ENCODE measurements at regions not wholly inside any gene's neighbourhood (a gene's known extent, or its start where the extent isn't known, plus 50 kb on each side); places are given as distances from the start of the nearest gene placed in this dataset.

- intact Hi-C loops (cut with micrococcal nuclease) = no loop called here
- ATAC-seq (no peak), DNase-seq (no peak)
These were observed 486.0 kb downstream of the BCAT1 start for GRCh38 chr12:24462946-24463345.

- intact Hi-C loops (cut with micrococcal nuclease) = no loop called here
- ATAC-seq = no peak
- no peak for DNase-seq
These were observed 488.4 kb downstream of the BCAT1 start for GRCh38 chr12:24460506-24460905.

- DNase-seq (no peak), ATAC-seq (no peak)
- intact Hi-C loops (cut with micrococcal nuclease) = no loop called here
These were observed 488.8 kb downstream of the BCAT1 start for GRCh38 chr12:24460099-24460498.

GRCh38 chr12:24455811-24456210 lies 493.1 kb downstream of the BCAT1 start:
- intact Hi-C loops (cut with micrococcal nuclease) = no loop called here
- ATAC-seq = no peak

GRCh38 chr12:24447678-24448077 lies 498.2 kb upstream of the SOX5 start:
- DNase-seq (no peak), ATAC-seq (no peak)
- intact Hi-C loops (cut with micrococcal nuclease) = no loop called here

More at GRCh38 chr12:24455811-24456210, 493.1 kb downstream of the BCAT1 start:
- no peak for DNase-seq

- intact Hi-C loops (cut with micrococcal nuclease) = no loop called here
- ATAC-seq (no peak), DNase-seq (no peak)
These were observed 496.8 kb upstream of the SOX5 start for GRCh38 chr12:24446287-24446686.

GRCh38 chr12:24444634-24445033 lies 495.2 kb upstream of the SOX5 start:
- no peak for ATAC-seq

GRCh38 chr12:24441458-24441857 lies 492.0 kb upstream of the SOX5 start:
- intact Hi-C loops (cut with micrococcal nuclease) = no loop called here
- ATAC-seq (no peak), DNase-seq (no peak)

More at GRCh38 chr12:24444634-24445033, 495.2 kb upstream of the SOX5 start:
- DNase-seq = no peak
- intact Hi-C loops (cut with micrococcal nuclease) = no loop called here

GRCh38 chr12:24436667-24437066 lies 487.2 kb upstream of the SOX5 start:
- no peak for ATAC-seq
- no peak for DNase-seq
- intact Hi-C loops (cut with micrococcal nuclease) = no loop called here

- intact Hi-C loops (cut with micrococcal nuclease) = no loop called here
- DNase-seq = no peak
- ATAC-seq = no peak
These were observed 482.4 kb upstream of the SOX5 start for GRCh38 chr12:24431872-24432271.

GRCh38 chr12:24427776-24428175 lies 478.3 kb upstream of the SOX5 start:
- no peak for ATAC-seq
- DNase-seq = no peak
- intact Hi-C loops (cut with micrococcal nuclease) = no loop called here

GRCh38 chr12:24425601-24425970 lies 476.1 kb upstream of the SOX5 start:
- ATAC-seq (no peak), DNase-seq (no peak)
- intact Hi-C loops (cut with micrococcal nuclease) = no loop called here

GRCh38 chr12:24424889-24425600 lies 475.6 kb upstream of the SOX5 start:
- DNase-seq (no peak), ATAC-seq (no peak)

GRCh38 chr12:24424376-24424775 lies 474.9 kb upstream of the SOX5 start:
- no peak for DNase-seq
- intact Hi-C loops (cut with micrococcal nuclease) = no loop called here
- ATAC-seq = no peak

More at GRCh38 chr12:24424889-24425600, 475.6 kb upstream of the SOX5 start:
- intact Hi-C loops (cut with micrococcal nuclease) = no loop called here

GRCh38 chr12:24423611-24424010 lies 474.1 kb upstream of the SOX5 start:
- no peak for ATAC-seq
- no peak for DNase-seq
- intact Hi-C loops (cut with micrococcal nuclease) = no loop called here

- intact Hi-C loops (cut with micrococcal nuclease) = no loop called here
- DNase-seq (no peak), ATAC-seq (no peak)
These were observed 472.3 kb upstream of the SOX5 start for GRCh38 chr12:24421759-24422158.

GRCh38 chr12:24418157-24418556 lies 468.7 kb upstream of the SOX5 start:
- no peak for ATAC-seq
- intact Hi-C loops (cut with micrococcal nuclease) = no loop called here
- DNase-seq = no peak

GRCh38 chr12:24416423-24417109 lies 467.1 kb upstream of the SOX5 start:
- intact Hi-C loops (cut with micrococcal nuclease) = no loop called here
- ATAC-seq (no peak), DNase-seq (no peak)

- no peak for DNase-seq
- ATAC-seq = no peak
- intact Hi-C loops (cut with micrococcal nuclease) = no loop called here
These were observed 466.5 kb upstream of the SOX5 start for GRCh38 chr12:24415934-24416333.

GRCh38 chr12:24414480-24414879 lies 465.0 kb upstream of the SOX5 start:
- DNase-seq (no peak), ATAC-seq (no peak)
- intact Hi-C loops (cut with micrococcal nuclease) = no loop called here

GRCh38 chr12:24411948-24412347 lies 462.5 kb upstream of the SOX5 start:
- DNase-seq (no peak), ATAC-seq (no peak)
- intact Hi-C loops (cut with micrococcal nuclease) = no loop called here

Measured in left ventricle myocardium superior (tissue), 1 donor.